ENCODE measurements at regions not wholly inside any gene's neighbourhood (a gene's known extent, or its start where the extent isn't known, plus 50 kb on each side); places are given as distances from the start of the nearest gene placed in this dataset.

DNA sequence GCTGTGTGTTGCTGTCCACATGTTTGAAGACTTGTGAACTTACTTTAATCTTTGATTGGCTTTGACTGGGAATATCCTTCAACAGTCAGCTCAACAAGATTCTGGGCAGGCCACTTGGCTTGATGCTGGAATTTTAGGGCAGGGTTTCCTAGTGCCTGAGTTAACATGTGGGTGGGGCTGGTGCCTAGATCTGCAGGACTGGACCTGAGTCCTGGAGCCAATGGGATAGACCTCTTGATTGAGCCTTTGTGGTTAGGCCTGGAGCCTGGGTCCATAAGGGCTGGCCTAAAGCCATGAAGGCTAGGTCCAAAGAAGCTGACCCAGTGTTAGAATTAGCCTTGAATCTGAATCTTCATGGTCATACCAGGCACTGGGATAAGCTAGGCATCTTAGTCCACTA is 757.1 kb upstream of the ADGRL3 start:
- in situ Hi-C loops (cut with HindIII; ENCODE audit: low sequenced_read_pairs): no loop called here
- H3K4me3 ChIP-seq (ENCODE audit: low read depth, low read length): no peak overlapping the region
- no peak for DNase-seq (ENCODE audit: low read depth)
- TF ChIP-seq, protein P1, sequence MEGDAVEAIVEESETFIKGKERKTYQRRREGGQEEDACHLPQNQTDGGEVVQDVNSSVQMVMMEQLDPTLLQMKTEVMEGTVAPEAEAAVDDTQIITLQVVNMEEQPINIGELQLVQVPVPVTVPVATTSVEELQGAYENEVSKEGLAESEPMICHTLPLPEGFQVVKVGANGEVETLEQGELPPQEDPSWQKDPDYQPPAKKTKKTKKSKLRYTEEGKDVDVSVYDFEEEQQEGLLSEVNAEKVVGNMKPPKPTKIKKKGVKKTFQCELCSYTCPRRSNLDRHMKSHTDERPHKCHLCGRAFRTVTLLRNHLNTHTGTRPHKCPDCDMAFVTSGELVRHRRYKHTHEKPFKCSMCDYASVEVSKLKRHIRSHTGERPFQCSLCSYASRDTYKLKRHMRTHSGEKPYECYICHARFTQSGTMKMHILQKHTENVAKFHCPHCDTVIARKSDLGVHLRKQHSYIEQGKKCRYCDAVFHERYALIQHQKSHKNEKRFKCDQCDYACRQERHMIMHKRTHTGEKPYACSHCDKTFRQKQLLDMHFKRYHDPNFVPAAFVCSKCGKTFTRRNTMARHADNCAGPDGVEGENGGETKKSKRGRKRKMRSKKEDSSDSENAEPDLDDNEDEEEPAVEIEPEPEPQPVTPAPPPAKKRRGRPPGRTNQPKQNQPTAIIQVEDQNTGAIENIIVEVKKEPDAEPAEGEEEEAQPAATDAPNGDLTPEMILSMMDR (IDR thresholded peaks at IDR 0.05; ENCODE audit: low read depth, low read length, missing control alignments): no peak

GRCh38 chr4:60443796-60444195 is 756.3 kb upstream of the ADGRL3 start:
- TF ChIP-seq, protein P1 (IDR thresholded peaks at IDR 0.05; ENCODE audit: low read depth, low read length, missing control alignments): no peak
- in situ Hi-C loops (cut with HindIII; ENCODE audit: low sequenced_read_pairs): no loop called here
- H3K4me3 ChIP-seq (ENCODE audit: low read depth, low read length): no peak overlapping the region
- no peak for DNase-seq (ENCODE audit: low read depth)

- no peak overlapping the region for H3K4me3 ChIP-seq (ENCODE audit: low read depth, low read length)
- no peak for DNase-seq (ENCODE audit: low read depth)
- in situ Hi-C loops (cut with HindIII; ENCODE audit: low sequenced_read_pairs): no loop called here
- TF ChIP-seq, protein P1 (IDR thresholded peaks at IDR 0.05; ENCODE audit: low read depth, low read length, missing control alignments): no peak
These were observed 750.1 kb upstream of the ADGRL3 start for GRCh38 chr4:60450054-60450453.

DNA sequence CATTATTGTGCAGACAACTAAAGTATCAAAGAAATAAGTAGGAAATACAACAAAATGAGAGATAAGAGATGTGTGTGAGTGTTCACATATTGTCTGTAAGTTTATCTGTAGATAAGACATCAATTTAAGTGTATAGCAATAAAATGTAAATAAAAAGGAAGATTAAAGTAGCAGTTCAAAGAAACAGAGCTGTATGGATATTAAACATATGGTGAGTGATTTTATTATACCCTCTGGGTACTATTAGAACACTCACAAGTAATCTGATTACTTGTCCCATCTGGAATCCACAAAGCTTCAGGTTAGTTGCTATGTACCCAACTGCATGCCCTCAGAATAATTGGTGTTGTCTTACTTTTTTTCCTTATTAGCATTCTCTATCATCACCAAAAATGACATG is 747.9 kb upstream of the ADGRL3 start:
- no peak overlapping the region for H3K4me3 ChIP-seq (ENCODE audit: low read depth, low read length)
- DNase-seq (ENCODE audit: low read depth): no peak
- in situ Hi-C loops (cut with HindIII; ENCODE audit: low sequenced_read_pairs): no loop called here
- TF ChIP-seq, protein P1 (IDR thresholded peaks at IDR 0.05; ENCODE audit: low read depth, low read length, missing control alignments): no peak

DNA sequence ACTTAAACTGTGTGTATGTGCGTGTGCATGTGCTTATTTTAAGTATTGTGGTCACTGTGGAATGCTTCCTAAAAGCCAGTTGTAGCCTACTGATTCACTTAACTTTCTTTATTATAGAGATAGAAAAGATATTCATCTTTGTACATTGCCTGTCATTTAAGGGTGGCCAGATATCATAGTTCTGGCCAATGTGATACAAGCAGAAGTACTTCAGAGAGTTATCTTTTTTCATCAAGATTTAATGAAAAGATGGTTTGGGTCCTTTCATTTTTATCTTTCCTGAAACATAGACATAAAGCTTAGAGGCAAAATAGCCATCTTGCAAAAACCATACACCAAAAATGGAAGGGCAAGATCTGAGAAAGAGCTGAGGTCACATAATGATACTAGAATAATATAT is 744.7 kb upstream of the ADGRL3 start:
- no peak for DNase-seq (ENCODE audit: low read depth)
- in situ Hi-C loops (cut with HindIII; ENCODE audit: low sequenced_read_pairs): no loop called here
- TF ChIP-seq, protein P1 (IDR thresholded peaks at IDR 0.05; ENCODE audit: low read depth, low read length, missing control alignments): no peak
- no peak overlapping the region for H3K4me3 ChIP-seq (ENCODE audit: low read depth, low read length)

DNA sequence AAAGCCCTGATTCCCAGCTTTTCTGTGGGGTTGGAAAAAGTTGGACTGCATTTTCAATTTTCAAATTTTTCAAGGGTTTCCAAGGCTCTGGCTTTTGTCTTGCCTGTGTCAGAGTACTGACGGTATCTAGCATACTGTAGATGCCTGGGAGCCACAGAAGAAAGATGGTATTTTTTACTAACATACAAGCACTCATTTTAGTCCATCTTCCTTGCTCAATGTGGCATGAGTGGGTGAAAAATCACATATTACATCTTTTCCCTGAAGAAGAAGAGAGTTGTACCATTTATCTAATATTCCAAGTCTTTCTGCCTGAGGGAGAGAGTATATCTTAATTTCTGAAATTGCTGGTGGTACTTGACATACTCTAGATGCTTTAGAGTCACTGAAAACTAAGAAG is 738.6 kb upstream of the ADGRL3 start:
- in situ Hi-C loops (cut with HindIII; ENCODE audit: low sequenced_read_pairs): no loop called here
- TF ChIP-seq, protein P1 (IDR thresholded peaks at IDR 0.05; ENCODE audit: low read depth, low read length, missing control alignments): no peak
- H3K4me3 ChIP-seq (ENCODE audit: low read depth, low read length): no peak overlapping the region
- no peak for DNase-seq (ENCODE audit: low read depth)

Measured in astrocyte of the cerebellum (primary cell).